Stimulated activated CD8-positive, alpha-beta memory T cell treated with anti-CD3 and anti-CD28 coated beads, Interleukin-2, amount 100 ng/mL, for 48 hours (primary cell): ENCODE measurements at regions not wholly inside any gene's neighbourhood (a gene's known extent, or its start where the extent isn't known, plus 50 kb on each side); places are given as distances from the start of the nearest gene placed in this dataset.

Source experiments
- DNase-seq, 2 donors: peaks; one replicate each; pipeline ENCODE4 v3.0.0-alpha.2; 2020; ENCODE audit warnings: low read depth in 2 of 2

- no peak for DNase-seq
Observed at GRCh38 chr3:36269274-36269673, 111.0 kb upstream of the STAC start.

GRCh38 chr3:36282766-36283165 is 97.5 kb upstream of the STAC start:
- no peak for DNase-seq

GRCh38 chr3:36295296-36295695 is 85.0 kb upstream of the STAC start:
- no peak for DNase-seq

GRCh38 chr3:36297195-36297594 is 83.1 kb upstream of the STAC start:
- DNase-seq, result no peak

GRCh38 chr3:36298188-36298587 is 82.1 kb upstream of the STAC start:
- DNase-seq, result no peak

- DNase-seq, result no peak
Observed at GRCh38 chr3:36302158-36302509, 78.2 kb upstream of the STAC start.

- DNase-seq, result no peak
Observed at GRCh38 chr3:36302626-36303025, 77.7 kb upstream of the STAC start.

- DNase-seq, result no peak
Observed at GRCh38 chr3:36303286-36303685, 77.0 kb upstream of the STAC start.

- DNase-seq, result no peak
Observed at GRCh38 chr3:36305929-36306520, 74.3 kb upstream of the STAC start.

GRCh38 chr3:36309092-36309491 is 71.2 kb upstream of the STAC start:
- no peak for DNase-seq

- no peak for DNase-seq
Observed at GRCh38 chr3:36312351-36312750, 68.0 kb upstream of the STAC start.

- no peak for DNase-seq
Observed at GRCh38 chr3:36317915-36318314, 62.4 kb upstream of the STAC start.

- no peak for DNase-seq
Observed at GRCh38 chr3:36318621-36319200, 61.6 kb upstream of the STAC start.

- DNase-seq, result no peak
Observed at GRCh38 chr3:36319680-36320079, 60.6 kb upstream of the STAC start.
